SU-DHL-6 (cell line): ENCODE measurements at regions not wholly inside any gene's neighbourhood (a gene's known extent, or its start where the extent isn't known, plus 50 kb on each side); places are given as distances from the start of the nearest gene placed in this dataset.

Experiments used
- H2AFZ ChIP-seq: fragments of 200-600 bp; sonication (generic); 2 replicates; pipeline ENCODE4 v1.6.1; 2014; ENCODE audit warnings: low read depth, mild to moderate bottlenecking, moderate library complexity, mixed read lengths, antibody characterized with exemption, low read length; ENCODE audit not compliant: severe bottlenecking
- H3F3A ChIP-seq: fragments of 200-600 bp; shearing (Covaris generic); 2 replicates; pipeline ENCODE4 v1.6.0; 2016; ENCODE audit warnings: antibody characterized with exemption, mild to moderate bottlenecking; ENCODE audit not compliant: insufficient read depth
- H3K27ac ChIP-seq: fragments of 200-600 bp; sonication (generic); 2 replicates; pipeline ENCODE4 v1.5.1; 2016; ENCODE audit warnings: low read depth, mild to moderate bottlenecking, low read length, moderate library complexity, mixed read lengths
- H3K27me3 ChIP-seq: fragments of 200-600 bp; sonication (generic), shearing (Covaris generic); 2 replicates; pipeline ENCODE4 v1.6.0; 2014; ENCODE audit warnings: mild to moderate bottlenecking, low read length
- H3K36me3 ChIP-seq: fragments of 200-600 bp; sonication (generic); 2 replicates; pipeline ENCODE4 v1.6.1; 2014; ENCODE audit warnings: mild to moderate bottlenecking, low read length, mixed read lengths
- H3K4me2 ChIP-seq: fragments of 300-600, 200-600 bp; shearing (Covaris generic), sonication (generic); 2 replicates; pipeline ENCODE4 v1.6.0; 2014; ENCODE audit warnings: low read length, low read depth, mild to moderate bottlenecking; ENCODE audit not compliant: poor library complexity, severe bottlenecking
- H3K4me3 ChIP-seq: fragments of 200-600 bp; sonication (generic); 2 replicates; pipeline ENCODE4 v1.5.1; 2014; ENCODE audit warnings: antibody characterized with exemption, low read length, mild to moderate bottlenecking, mixed read lengths; ENCODE audit not compliant: insufficient read depth, poor library complexity, severe bottlenecking
- H3K79me2 ChIP-seq: fragments of 200-600 bp; sonication (generic); 2 replicates; pipeline ENCODE4 v1.6.1; 2014; ENCODE audit warnings: mild to moderate bottlenecking, low read length, moderate library complexity; ENCODE audit not compliant: insufficient read depth
- H3K9ac ChIP-seq: fragments of 200-600 bp; sonication (generic); 2 replicates; pipeline ENCODE4 v1.7.0; 2014; ENCODE audit warnings: mild to moderate bottlenecking, low read length
- H3K9me2 ChIP-seq: fragments of 200-600 bp; sonication (generic); replicated peaks from 2 replicates; pipeline ENCODE4 v1.6.1; 2014; ENCODE audit warnings: low read length; ENCODE audit not compliant: insufficient read depth
- H3K9me3 ChIP-seq: fragments of 200-600 bp; sonication (generic); 2 replicates; pipeline ENCODE4 v1.6.1; 2014; ENCODE audit warnings: low read length, mixed read lengths; ENCODE audit not compliant: insufficient read depth
- H4K20me1 ChIP-seq: fragments of 200-600 bp; sonication (generic); 2 replicates; pipeline ENCODE4 v1.6.1; 2014; ENCODE audit warnings: low read depth, mild to moderate bottlenecking, antibody characterized with exemption, low read length, moderate library complexity, mixed read lengths
- CTCF ChIP-seq: fragments of 200-600 bp; sonication (generic); IDR thresholded peaks from one replicate; pipeline ENCODE4 v1.5.1; 2017; ENCODE audit warnings: antibody characterized with exemption, mild to moderate bottlenecking, low read length, moderate library complexity; ENCODE audit not compliant: insufficient read depth, poor library complexity, severe bottlenecking
- EZH2phosphoT487 ChIP-seq: fragments of 200-600 bp; sonication (generic), shearing (Covaris generic); conservative IDR thresholded peaks from 2 replicates; pipeline ENCODE4 v1.6.1; 2018; ENCODE audit warnings: mild to moderate bottlenecking, antibody characterized with exemption, low read length, moderate library complexity, mixed read lengths

GRCh38 chr3:178120367-178120766 is 415.9 kb upstream of the KCNMB2 start:
- Histone ChIP-seq H3K27me3 (no peaks in the 10 kb centered on the region), H3K9me2 (no peaks in the 10 kb centered on the region), H3K36me3 (no peaks in the 10 kb centered on the region), H3K79me2 (no peaks in the 10 kb centered on the region), H3K27ac (no peak overlapping the region), H3K4me3 (no peak overlapping the region), H4K20me1 (no peaks in the 10 kb centered on the region), H3K4me2 (no peak overlapping the region), H3F3A (no peaks in the 10 kb centered on the region), H3K9ac (no peak overlapping the region), H2AFZ (no peak overlapping the region), H3K9me3 (no peaks in the 10 kb centered on the region)
- TF ChIP-seq CTCF: no peak
- TF ChIP-seq EZH2phosphoT487: no peak

GRCh38 chr3:178126686-178127085 is 409.6 kb upstream of the KCNMB2 start:
- no peaks in the 10 kb centered on the region for H3K9me2 ChIP-seq
- no peaks in the 10 kb centered on the region for H3F3A ChIP-seq
- H3K9me3 ChIP-seq: no peaks in the 10 kb centered on the region
- no peak overlapping the region for H3K4me2 ChIP-seq
- H3K27ac ChIP-seq: no peak overlapping the region
- H3K36me3 ChIP-seq: no peaks in the 10 kb centered on the region
- H3K79me2 ChIP-seq: no peaks in the 10 kb centered on the region
- H4K20me1 ChIP-seq: no peaks in the 10 kb centered on the region
- no peak overlapping the region for H3K4me3 ChIP-seq
- no peak for TF ChIP-seq EZH2phosphoT487
- no peak for TF ChIP-seq CTCF
- H3K9ac ChIP-seq: no peak overlapping the region
- no peak overlapping the region for H2AFZ ChIP-seq
- no peaks in the 10 kb centered on the region for H3K27me3 ChIP-seq

- H3K9me2 ChIP-seq: no peaks in the 10 kb centered on the region
- no peak overlapping the region for H2AFZ ChIP-seq
- no peak overlapping the region for H3K9ac ChIP-seq
Observed at GRCh38 chr3:178127221-178127620, 409.0 kb upstream of the KCNMB2 start.

More at GRCh38 chr3:178127221-178127620, 409.0 kb upstream of the KCNMB2 start:
- no peak for TF ChIP-seq CTCF
- no peak for TF ChIP-seq EZH2phosphoT487
- no peaks in the 10 kb centered on the region for H3F3A ChIP-seq
- no peaks in the 10 kb centered on the region for H3K27me3 ChIP-seq
- no peak overlapping the region for H3K4me2 ChIP-seq
- H3K4me3 ChIP-seq: no peak overlapping the region
- H4K20me1 ChIP-seq: no peaks in the 10 kb centered on the region
- no peak overlapping the region for H3K27ac ChIP-seq
- no peaks in the 10 kb centered on the region for H3K36me3 ChIP-seq
- no peaks in the 10 kb centered on the region for H3K79me2 ChIP-seq
- no peaks in the 10 kb centered on the region for H3K9me3 ChIP-seq
